Choroid plexus epithelial cell (primary cell): ENCODE measurements at regions not wholly inside any gene's neighbourhood (a gene's known extent, or its start where the extent isn't known, plus 50 kb on each side); places are given as distances from the start of the nearest gene placed in this dataset.

Experiments used
- DNase-seq: peaks from one replicate; pipeline ENCODE4 v3.0.0-alpha.2; 2010; ENCODE audit warnings: low read depth
- H3K4me3 ChIP-seq: 2 replicates; pipeline ENCODE4 v1.5.1; 2011; ENCODE audit warnings: low read depth, mild to moderate bottlenecking, control low read depth, low read length, moderate library complexity
- CTCF ChIP-seq: conservative IDR thresholded peaks from 2 replicates; pipeline ENCODE4 v1.5.1; 2011; ENCODE audit warnings: low read depth, mild to moderate bottlenecking, control low read depth, inconsistent platforms, low read length, moderate library complexity

DNA sequence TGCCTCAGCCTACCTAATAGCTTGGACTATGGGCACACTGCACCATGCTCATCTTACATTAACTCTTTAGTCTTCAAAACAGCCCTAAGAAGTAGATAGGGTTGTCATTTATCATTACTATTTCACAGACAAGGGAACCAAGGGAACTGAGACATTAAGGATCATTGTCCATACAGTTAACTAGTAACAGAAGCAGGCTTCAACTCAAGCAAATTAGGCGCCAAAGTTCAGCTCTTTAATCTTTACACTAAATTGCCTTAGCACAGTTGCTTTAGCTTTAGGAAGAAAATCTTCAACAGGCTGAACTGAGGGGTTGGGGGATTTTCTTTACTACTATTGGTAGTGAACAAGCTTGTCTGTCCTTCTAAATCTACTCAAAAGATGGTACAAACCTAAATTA is 68.8 kb upstream of the CAND1 start:
- DNase-seq: no peak

GRCh38 chr12:67202011-67202677 is 67.0 kb upstream of the CAND1 start:
- TF ChIP-seq CTCF: no peak

More for the DNA sequence above, 68.8 kb upstream of the CAND1 start:
- H3K4me3 ChIP-seq: no peak overlapping the region
- TF ChIP-seq CTCF: no peak

DNA sequence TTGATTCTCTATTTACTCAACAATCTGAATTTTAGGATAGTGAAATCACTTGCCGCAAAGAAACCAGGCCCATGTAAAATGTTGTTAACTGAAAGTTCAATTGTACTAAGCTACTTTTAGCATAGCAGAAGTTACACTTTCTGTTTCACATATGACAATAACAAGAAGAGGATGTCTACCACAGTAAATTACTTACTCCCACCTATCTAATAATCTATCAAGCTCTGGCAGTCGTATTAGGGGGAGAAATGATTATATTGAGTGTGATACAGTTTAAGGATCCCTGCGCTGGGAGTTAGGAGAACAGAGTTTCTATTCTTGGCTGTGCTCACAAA is 66.5 kb upstream of the CAND1 start:
- no peak overlapping the region for H3K4me3 ChIP-seq
- TF ChIP-seq CTCF: no peak
- DNase-seq: no peak

More at GRCh38 chr12:67202011-67202677, 67.0 kb upstream of the CAND1 start:
- H3K4me3 ChIP-seq: no peak overlapping the region
- DNase-seq: no peak

- no peak for TF ChIP-seq CTCF
- H3K4me3 ChIP-seq: no peak overlapping the region
- no peak for DNase-seq
Measured at GRCh38 chr12:67208281-67209067, 60.7 kb upstream of the CAND1 start.

DNA sequence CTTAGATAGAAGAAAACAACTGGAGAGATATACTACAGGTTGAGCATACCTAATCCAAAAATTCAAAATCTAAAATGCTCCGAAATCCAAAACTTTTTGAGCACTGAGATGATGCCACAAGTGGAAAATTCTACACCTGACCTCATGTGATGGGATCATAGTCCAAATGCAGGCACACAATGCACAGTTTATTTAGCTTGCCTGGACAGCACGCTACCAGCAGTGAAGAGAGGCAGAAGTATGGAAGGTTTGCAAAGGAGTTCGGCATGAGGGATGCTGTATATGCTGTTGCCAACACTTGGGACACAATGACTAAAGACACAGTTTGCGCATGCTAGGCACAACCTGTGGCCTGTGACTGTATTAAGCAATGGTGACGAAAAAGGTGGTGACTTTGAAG is 58.1 kb upstream of the CAND1 start:
- H3K4me3 ChIP-seq: no peak overlapping the region
- TF ChIP-seq CTCF: no peak
- DNase-seq: no peak

- DNase-seq: no peak
- no peak for TF ChIP-seq CTCF
- H3K4me3 ChIP-seq: no peak overlapping the region
Measured at GRCh38 chr12:67211494-67211893, 57.7 kb upstream of the CAND1 start.

DNA sequence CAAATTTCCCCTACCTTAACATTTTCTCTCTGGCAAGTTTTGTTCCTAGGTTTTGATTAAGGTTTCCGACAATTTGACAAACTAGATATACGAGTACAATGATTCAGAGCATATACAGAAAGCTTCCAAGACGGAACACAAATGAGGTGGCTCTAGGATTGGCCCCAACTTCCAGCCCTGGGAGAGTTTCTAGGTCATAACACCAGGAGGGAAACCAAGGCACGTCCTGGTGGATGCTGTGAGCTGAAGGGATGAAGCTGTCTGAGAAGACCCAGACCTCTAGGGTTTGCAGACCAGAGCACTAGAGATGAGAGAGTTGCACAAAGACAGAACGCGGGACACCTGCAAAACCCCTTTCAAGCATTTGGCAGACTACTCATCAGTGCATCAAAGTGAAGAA is 51.5 kb upstream of the CAND1 start:
- TF ChIP-seq CTCF: no peak

More for the DNA sequence above, 51.5 kb upstream of the CAND1 start:
- H3K4me3 ChIP-seq: no peak overlapping the region
- no peak for DNase-seq
